ENCODE measurements at regions not wholly inside any gene's neighbourhood (a gene's known extent, or its start where the extent isn't known, plus 50 kb on each side); places are given as distances from the start of the nearest gene placed in this dataset.

- DNase-seq = no peak
Measured at GRCh38 chr6:43846556-43846955, 76.5 kb downstream of the VEGFA start.

- DNase-seq = no peak
Measured at GRCh38 chr6:43845646-43846045, 75.6 kb downstream of the VEGFA start.

GRCh38 chr6:43843669-43844171 lies 73.7 kb downstream of the VEGFA start:
- DNase-seq = no peak

- DNase-seq = no peak
Measured at GRCh38 chr6:43843097-43843645, 73.2 kb downstream of the VEGFA start.

GRCh38 chr6:43842231-43842794 lies 72.3 kb downstream of the VEGFA start:
- no peak for DNase-seq

GRCh38 chr6:43840490-43841218 lies 70.6 kb downstream of the VEGFA start:
- DNase-seq = no peak

- DNase-seq = peak; percentile 80
Measured at GRCh38 chr6:43838276-43839036, 68.4 kb downstream of the VEGFA start.

- no peak for DNase-seq
Measured at GRCh38 chr6:43837507-43837906, 67.5 kb downstream of the VEGFA start.

- no peak for DNase-seq
Measured at GRCh38 chr6:43836507-43837240, 66.7 kb downstream of the VEGFA start.

Measured in fibroblast of skin of abdomen (primary cell).